ENCODE measurements at regions not wholly inside any gene's neighbourhood (a gene's known extent, or its start where the extent isn't known, plus 50 kb on each side); places are given as distances from the start of the nearest gene placed in this dataset.
A peak's percentile ranks its signal among the peaks of the same experiment; 100 is the strongest.

GRCh38 chr2:176745543-176746200 lies 466.9 kb upstream of the HNRNPA3 start:
- no peak for DNase-seq

GRCh38 chr2:176746411-176746810 lies 466.2 kb upstream of the HNRNPA3 start:
- no peak for DNase-seq

- DNase-seq, result no peak
These were observed 465.1 kb upstream of the HNRNPA3 start for GRCh38 chr2:176747506-176747905.

- no peak for DNase-seq
These were observed 464.7 kb upstream of the HNRNPA3 start for GRCh38 chr2:176747928-176748327.

GRCh38 chr2:176748662-176749061 lies 463.9 kb upstream of the HNRNPA3 start:
- no peak for DNase-seq

- no peak for DNase-seq
These were observed 461.0 kb upstream of the HNRNPA3 start for GRCh38 chr2:176751314-176752227.

- peak; percentile 66 for DNase-seq
These were observed 460.3 kb upstream of the HNRNPA3 start for GRCh38 chr2:176752295-176752694.

- DNase-seq, result no peak
These were observed 459.4 kb upstream of the HNRNPA3 start for GRCh38 chr2:176753205-176753604.

- DNase-seq, result no peak
These were observed 458.7 kb upstream of the HNRNPA3 start for GRCh38 chr2:176753752-176754474.

GRCh38 chr2:176755537-176756135 lies 457.0 kb upstream of the HNRNPA3 start:
- DNase-seq, result peak; percentile 12

GRCh38 chr2:176758426-176758825 lies 454.2 kb upstream of the HNRNPA3 start:
- DNase-seq, result no peak

GRCh38 chr2:176760439-176760838 lies 452.2 kb upstream of the HNRNPA3 start:
- DNase-seq, result no peak

- no peak for DNase-seq
These were observed 449.5 kb upstream of the HNRNPA3 start for GRCh38 chr2:176763130-176763529.

GRCh38 chr2:176763851-176764404 lies 448.7 kb upstream of the HNRNPA3 start:
- no peak for DNase-seq

GRCh38 chr2:176764921-176765320 lies 447.7 kb upstream of the HNRNPA3 start:
- no peak for DNase-seq

- DNase-seq, result no peak
These were observed 446.6 kb upstream of the HNRNPA3 start for GRCh38 chr2:176766005-176766404.

- DNase-seq, result peak; percentile 90
These were observed 444.4 kb upstream of the HNRNPA3 start for GRCh38 chr2:176768185-176768584.

- no peak for DNase-seq
These were observed 443.6 kb upstream of the HNRNPA3 start for GRCh38 chr2:176769021-176769420.

- DNase-seq, result no peak
These were observed 442.9 kb upstream of the HNRNPA3 start for GRCh38 chr2:176769499-176770370.

GRCh38 chr2:176772816-176773215 lies 439.8 kb upstream of the HNRNPA3 start:
- DNase-seq, result no peak

- DNase-seq, result no peak
These were observed 437.7 kb upstream of the HNRNPA3 start for GRCh38 chr2:176774766-176775451.
